Activated T-cell treated with anti-CD3 and anti-CD28 coated beads, Interleukin-2, amount 50 U/mL, for 72 hours (primary cell): ENCODE measurements at regions not wholly inside any gene's neighbourhood (a gene's known extent, or its start where the extent isn't known, plus 50 kb on each side); places are given as distances from the start of the nearest gene placed in this dataset.
A peak's percentile ranks its signal among the peaks of the same experiment; 100 is the strongest.
"Not testable (repeated sequence)": the region's sequence is repeated elsewhere in the genome, so short reads cannot be mapped to it uniquely, and the experiment has no call there.

Source experiments
- ATAC-seq, 2 donors: fragments of 150-1000 bp; cut with Tn5 transposase; replicated peaks in 1 of 2; 2 replicates each; pipeline ENCODE4 v1.10.0; 2021; ENCODE audit warnings: moderate library complexity in 2 of 2, mild to moderate bottlenecking in 1 of 2
- DNase-seq, 2 donors: peaks; one replicate each; pipeline ENCODE4 v3.0.0; 2021 to 2022; ENCODE audit warnings: mixed read lengths in 1 of 2
- H3K27ac Mint-ChIP-seq: one replicate; pipeline ENCODE4 v1.8.0; 2022; ENCODE audit warnings: mild to moderate bottlenecking, moderate library complexity, mixed read lengths
- H3K27me3 Mint-ChIP-seq: one replicate; pipeline ENCODE4 v1.8.0; 2022; ENCODE audit warnings: low read depth, mixed read lengths
- H3K36me3 Mint-ChIP-seq, 2 donors: one replicate each; pipeline ENCODE4 v1.8.0; 2022; ENCODE audit warnings: mixed read lengths in 2 of 2, mild to moderate bottlenecking in 1 of 2; ENCODE audit not compliant: insufficient read depth in 2 of 2
- H3K4me1 Mint-ChIP-seq: one replicate; pipeline ENCODE4 v1.8.0; 2022; ENCODE audit warnings: low read depth, mixed read lengths
- H3K4me3 Mint-ChIP-seq, 2 donors: one replicate each; pipeline ENCODE4 v1.8.0; 2022; ENCODE audit warnings: mild to moderate bottlenecking in 2 of 2, mixed read lengths in 2 of 2, moderate library complexity in 2 of 2
- H3K9me3 Mint-ChIP-seq, 2 donors: one replicate each; pipeline ENCODE4 v1.8.0; 2022; ENCODE audit warnings: mixed read lengths in 2 of 2

DNA sequence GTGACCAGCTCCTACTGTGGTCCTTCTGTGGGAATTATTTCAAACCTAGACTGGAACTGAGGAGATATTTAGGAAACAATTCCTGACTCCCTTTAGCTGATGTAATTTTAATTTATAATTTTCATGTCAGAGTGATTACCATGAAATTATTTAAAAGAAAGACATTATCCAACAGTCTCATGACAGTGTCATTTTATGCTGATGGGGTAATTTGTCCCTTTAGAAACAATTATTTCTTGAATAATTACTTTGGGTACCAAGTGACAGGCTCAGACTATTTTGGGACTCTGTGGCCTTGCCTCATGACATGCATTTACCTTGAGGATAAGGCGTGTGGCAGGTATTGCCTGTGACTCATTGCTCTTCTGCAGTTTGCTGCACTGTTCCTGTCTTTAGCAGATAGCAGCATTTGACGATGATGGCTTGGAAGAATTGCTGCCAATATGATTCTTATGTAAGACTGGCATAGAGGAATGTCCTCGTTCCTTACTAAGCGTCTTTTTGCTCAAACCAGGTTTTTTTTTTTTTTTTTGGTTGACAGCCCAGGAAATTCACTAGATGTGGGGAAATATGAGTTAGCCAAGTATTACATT is 206.0 kb upstream of the HMCN1 start:
- DNase-seq (no peak), ATAC-seq (no peak)
- no peaks in the 10 kb centered on the region for H3K27me3 Mint-ChIP-seq
- H3K9me3 Mint-ChIP-seq = peaks cover 0 to 5% of the 10 kb centered on the region in 2 donors
- H3K4me3 Mint-ChIP-seq = no peak overlapping the region
- H3K36me3 Mint-ChIP-seq = no peaks in the 10 kb centered on the region
- no peak overlapping the region for H3K27ac Mint-ChIP-seq
- no peaks in the 10 kb centered on the region for H3K4me1 Mint-ChIP-seq

DNA sequence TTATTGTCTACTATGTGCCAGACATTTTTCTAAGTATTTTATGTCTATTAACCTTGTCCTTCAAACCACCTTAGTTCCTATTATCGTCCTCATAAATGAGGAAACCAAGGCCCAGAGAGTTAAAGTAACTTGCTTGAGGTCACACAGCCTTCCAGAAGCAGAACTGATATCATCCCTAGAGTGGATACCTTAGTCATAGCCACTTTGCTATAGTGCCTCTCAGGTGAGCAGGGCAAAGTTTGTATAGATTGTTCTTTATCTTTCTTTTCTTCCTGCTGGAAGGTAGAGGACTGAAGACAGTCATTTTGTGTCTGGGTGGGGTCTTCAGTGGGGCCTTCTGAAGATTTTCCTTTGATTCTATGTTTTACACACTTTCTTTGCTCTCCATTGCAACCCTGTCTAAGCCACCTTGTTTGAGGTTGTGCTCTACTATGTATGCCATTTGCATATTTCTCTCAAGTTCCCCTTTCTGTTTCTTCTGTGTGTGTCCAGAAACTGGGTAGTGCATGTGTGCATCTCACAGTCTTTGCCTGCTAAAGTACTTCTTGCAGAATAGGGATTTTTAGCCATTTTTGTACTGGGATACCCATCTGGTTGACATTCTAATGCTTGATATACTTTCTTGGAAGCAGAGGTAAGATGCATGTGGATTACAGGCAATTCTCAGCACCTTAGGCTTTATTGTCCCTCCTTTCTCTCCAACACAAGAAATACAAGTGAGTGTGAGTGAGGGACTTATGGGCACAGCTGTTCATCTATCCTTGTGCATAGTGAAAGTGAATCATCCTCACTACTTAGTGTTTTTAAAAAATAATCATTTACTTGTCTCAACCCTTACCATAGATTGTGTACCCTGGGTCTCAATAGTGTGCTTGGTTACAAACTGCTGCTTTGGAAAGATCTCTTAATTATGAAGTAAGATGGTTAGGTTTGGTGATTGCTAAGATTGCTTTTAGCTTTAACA is 207.6 kb upstream of the HMCN1 start:
- Mint-ChIP-seq H3K4me3 (no peak overlapping the region), H3K4me1 (no peaks in the 10 kb centered on the region), H3K27me3 (no peaks in the 10 kb centered on the region), H3K9me3 (peaks cover 0 to 3% of the 10 kb centered on the region in 2 donors), H3K27ac (no peak overlapping the region), H3K36me3 (no peaks in the 10 kb centered on the region)
- DNase-seq (no peak), ATAC-seq (no peak)

DNA sequence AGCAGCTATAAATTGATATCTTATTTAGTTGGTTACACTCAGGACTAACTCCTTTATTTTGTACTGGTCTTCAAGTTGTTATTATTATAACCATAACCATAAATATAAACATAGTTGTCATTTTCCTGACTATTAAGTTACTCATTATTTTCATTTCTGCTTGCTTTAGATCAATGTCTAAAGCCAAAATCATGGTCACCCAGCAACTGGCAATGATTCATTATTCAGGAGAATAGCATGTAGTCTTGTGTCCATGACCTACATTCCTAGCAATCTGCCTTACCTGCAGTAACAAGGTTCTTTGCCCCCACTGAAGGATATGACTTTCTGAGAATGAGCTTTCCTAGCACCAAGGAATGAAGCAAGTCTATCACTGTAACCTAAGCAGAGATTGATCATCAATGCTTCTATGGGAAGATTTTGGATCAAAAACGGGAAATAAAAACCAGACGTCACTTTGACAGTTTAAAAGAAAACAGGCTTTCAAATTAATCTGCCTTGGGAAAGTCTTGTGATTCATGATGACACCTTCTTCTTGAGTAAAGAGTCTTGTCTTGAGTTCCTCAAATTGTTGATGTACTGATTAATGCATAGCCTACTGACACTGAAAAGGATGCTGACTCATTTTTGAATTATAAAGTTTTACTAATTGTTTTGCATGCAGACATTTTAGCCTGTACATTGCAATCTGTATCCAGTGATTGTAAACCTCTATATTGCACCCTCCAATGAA is 203.3 kb upstream of the IVNS1ABP start:
- DNase-seq = no peak
- H3K27me3 Mint-ChIP-seq = no peaks in the 10 kb centered on the region
- no peak overlapping the region for H3K4me3 Mint-ChIP-seq
- H3K36me3 Mint-ChIP-seq = peaks cover 0 to 5% of the 10 kb centered on the region in 2 donors
- H3K4me1 Mint-ChIP-seq = no peaks in the 10 kb centered on the region
- no peak overlapping the region for H3K27ac Mint-ChIP-seq
- ATAC-seq = peak; percentile 46 to 77
- peaks cover 0 to 7% of the 10 kb centered on the region in 2 donors for H3K9me3 Mint-ChIP-seq

DNA sequence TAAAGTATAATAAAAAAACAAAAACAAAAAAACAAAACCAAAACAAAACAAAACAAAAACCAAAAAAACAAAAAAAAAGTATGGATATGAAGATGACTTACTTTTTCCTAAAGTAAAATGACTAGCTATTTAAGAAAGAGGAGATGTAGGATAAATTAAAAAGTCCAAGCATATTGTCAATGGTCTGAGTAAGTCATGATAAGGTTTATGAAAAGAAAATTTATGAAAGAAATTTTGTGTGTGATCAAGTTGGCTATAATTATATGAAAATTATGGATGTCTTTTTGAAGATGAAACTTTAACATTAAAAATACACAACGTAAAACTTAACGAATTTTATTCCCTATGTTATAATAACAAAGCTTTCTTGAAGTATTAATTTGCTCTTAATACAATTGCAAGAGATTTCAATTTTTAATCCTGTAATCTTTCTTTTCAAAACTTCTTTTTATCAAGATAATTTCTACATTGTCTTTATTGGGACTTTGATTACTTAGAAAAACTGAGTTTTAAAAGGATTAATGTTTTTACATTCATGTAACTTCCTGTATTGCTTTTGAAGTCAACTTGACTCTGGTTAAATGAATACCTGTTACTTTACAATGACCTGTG is 200.9 kb upstream of the IVNS1ABP start:
- H3K4me3 Mint-ChIP-seq = no peak overlapping the region
- H3K4me1 Mint-ChIP-seq = no peaks in the 10 kb centered on the region
- peaks cover 2 to 5% of the 10 kb centered on the region in 2 donors for H3K36me3 Mint-ChIP-seq
- DNase-seq = no peak
- H3K27me3 Mint-ChIP-seq = no peaks in the 10 kb centered on the region
- H3K9me3 Mint-ChIP-seq = peaks cover 1 to 4% of the 10 kb centered on the region in 2 donors
- ATAC-seq = no peak
- H3K27ac Mint-ChIP-seq = no peak overlapping the region

DNA sequence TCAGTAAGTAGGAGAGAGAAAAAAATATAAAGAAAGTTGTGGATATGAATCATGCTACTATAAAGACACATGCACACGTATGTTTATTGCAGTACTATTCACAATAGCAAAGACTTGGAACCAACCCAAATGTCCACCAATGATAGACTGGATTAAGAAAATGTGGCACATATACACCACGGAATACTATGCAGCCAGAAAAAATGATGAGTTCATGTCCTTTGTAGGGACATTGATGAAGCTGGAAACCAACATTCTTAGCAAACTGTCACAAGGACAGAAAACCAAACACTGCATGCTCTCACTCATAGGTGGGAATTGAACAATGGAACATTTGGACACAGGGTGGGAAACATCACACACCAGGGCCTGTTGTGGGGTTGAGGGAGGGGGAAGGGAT is 200.3 kb upstream of the IVNS1ABP start:
- not testable (repeated sequence) for H3K9me3 Mint-ChIP-seq, ATAC-seq, DNase-seq, H3K36me3 Mint-ChIP-seq, H3K4me1 Mint-ChIP-seq, H3K27me3 Mint-ChIP-seq, H3K4me3 Mint-ChIP-seq
- peak overlapping the region; percentile 84 for H3K27ac Mint-ChIP-seq

DNA sequence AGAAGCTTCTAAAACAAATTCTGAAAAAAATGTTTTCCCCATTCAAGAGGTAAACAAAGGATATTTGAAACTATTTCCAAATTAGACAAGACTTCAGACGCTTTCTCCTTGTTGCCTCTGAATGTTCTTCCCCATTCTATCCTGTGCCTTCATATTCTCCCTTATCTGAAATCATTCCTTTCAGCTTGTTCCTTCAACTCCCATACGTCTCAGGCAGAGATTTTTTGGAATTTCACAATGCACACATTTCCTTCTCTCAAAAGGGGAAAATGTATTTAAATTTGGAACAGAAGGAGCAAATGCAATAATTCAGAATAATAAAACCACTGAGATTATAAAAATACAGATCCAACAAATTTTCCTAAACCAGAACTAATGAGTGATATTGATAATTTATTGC is 198.7 kb upstream of the IVNS1ABP start:
- H3K4me3 Mint-ChIP-seq = no peak overlapping the region
- no peak for ATAC-seq

DNA sequence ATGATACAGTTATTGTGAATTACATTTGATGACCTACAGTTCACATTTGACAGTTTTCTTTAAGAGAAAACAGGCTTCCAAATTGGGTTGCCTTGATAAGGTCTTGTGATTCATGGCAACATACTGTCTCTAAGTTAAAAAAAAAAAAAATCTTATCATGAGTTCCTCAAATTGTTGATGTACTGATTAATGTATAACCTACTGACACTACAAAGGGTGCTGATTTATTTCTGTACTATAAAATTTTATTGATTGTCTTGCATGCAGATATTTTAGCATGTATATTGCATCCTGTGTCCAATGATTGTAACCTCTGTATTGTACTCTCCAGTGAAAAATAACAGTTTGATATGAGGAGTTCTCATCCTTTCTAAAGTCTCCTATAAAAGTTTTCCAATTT is 197.3 kb upstream of the IVNS1ABP start:
- no peak for ATAC-seq
- peaks cover 2 to 5% of the 10 kb centered on the region in 2 donors for H3K36me3 Mint-ChIP-seq

More for the DNA sequence above, 198.7 kb upstream of the IVNS1ABP start:
- DNase-seq = no peak
- Mint-ChIP-seq H3K9me3 (peaks cover 1% of the 10 kb centered on the region in 2 donors), H3K27ac (no peak overlapping the region), H3K36me3 (peaks cover 2 to 5% of the 10 kb centered on the region in 2 donors), H3K4me1 (no peaks in the 10 kb centered on the region), H3K27me3 (no peaks in the 10 kb centered on the region)

DNA sequence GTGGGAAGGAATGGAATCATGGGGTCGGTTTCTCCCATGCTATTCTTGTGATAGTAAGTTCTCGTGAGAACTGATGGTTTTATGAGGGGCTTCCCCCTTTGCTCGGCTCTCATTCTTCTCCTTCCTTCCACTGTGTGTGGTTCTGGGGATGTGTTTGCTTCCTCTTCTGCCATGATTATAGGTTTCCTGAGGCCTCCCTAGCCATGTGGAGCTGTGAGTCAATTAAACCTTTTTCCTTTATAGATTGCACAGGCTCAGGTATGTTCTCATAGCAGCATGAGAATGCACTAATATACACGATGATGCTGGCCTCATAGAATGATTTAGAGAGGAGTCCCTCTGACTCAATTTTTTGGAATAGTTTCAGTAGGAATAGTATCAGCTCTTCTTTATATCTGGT is 195.4 kb upstream of the IVNS1ABP start:
- Mint-ChIP-seq H3K4me1 (no peaks in the 10 kb centered on the region), H3K27ac (no peak overlapping the region), H3K27me3 (no peaks in the 10 kb centered on the region), H3K4me3 (no peak overlapping the region), H3K9me3 (peaks cover 3 to 4% of the 10 kb centered on the region in 2 donors), H3K36me3 (peaks cover 2 to 3% of the 10 kb centered on the region in 2 donors)
- ATAC-seq = no peak
- DNase-seq = no peak

More for the DNA sequence above, 197.3 kb upstream of the IVNS1ABP start:
- no peak overlapping the region for H3K4me3 Mint-ChIP-seq
- H3K27ac Mint-ChIP-seq = no peak overlapping the region
- peaks cover 1% of the 10 kb centered on the region in 2 donors for H3K9me3 Mint-ChIP-seq
- no peaks in the 10 kb centered on the region for H3K27me3 Mint-ChIP-seq
- H3K4me1 Mint-ChIP-seq = no peaks in the 10 kb centered on the region
- no peak for DNase-seq

DNA sequence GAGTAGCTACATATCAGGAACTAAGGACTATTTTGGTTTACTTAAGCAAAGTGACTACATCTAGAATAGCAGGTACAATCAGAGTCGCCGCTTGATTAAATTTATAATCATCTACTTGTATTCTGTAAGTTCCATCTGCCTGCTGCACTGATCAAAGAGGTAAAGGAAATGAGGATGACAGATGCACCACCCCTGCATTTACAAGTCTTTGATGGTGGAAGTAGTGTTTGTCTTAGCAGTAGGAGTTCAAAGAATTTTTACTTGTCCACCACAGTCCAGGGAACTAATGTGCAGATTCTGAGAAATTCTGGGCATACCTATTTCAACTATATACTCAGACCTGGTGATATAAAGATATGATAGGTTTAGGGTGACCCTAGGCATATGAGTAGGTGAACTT is 184.1 kb upstream of the IVNS1ABP start:
- no peaks in the 10 kb centered on the region for H3K36me3 Mint-ChIP-seq
- no peak overlapping the region for H3K27ac Mint-ChIP-seq
- DNase-seq (no peak), ATAC-seq (no peak)
- H3K9me3 Mint-ChIP-seq = peaks cover 5 to 6% of the 10 kb centered on the region in 2 donors
- H3K4me1 Mint-ChIP-seq = peaks cover 19% of the 10 kb centered on the region
- H3K27me3 Mint-ChIP-seq = no peaks in the 10 kb centered on the region
- H3K4me3 Mint-ChIP-seq = no peak overlapping the region

DNA sequence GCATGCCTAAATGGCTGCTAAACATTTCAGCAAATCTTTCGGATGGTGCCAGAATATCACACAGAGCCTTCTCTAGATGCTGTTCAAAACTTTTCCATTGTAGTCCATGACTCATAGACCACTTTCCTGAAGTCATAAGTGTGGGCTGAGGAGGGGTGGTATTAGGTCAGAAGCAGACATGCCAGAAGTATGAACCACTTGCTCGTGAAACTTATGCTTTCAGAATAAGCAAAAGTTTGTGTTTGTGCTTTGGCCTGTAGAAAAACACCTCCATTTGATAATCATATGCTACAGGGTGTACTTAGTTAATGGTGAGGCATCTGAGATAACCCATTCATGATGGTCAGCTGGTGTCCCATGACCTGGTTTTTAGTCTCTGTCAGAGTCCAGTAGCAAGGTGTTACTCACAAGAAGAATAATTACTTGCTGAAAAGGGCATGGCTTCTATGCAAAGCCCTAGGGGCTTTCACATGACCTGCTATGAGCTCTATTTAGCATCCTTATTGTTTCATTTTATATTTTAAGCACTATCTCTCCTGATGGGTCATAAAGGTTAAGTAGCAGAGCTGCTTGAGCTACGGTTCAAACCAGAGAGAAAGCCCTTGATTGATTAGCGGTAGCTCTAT is 183.1 kb upstream of the IVNS1ABP start:
- Mint-ChIP-seq H3K9me3 (peaks cover 0 to 2% of the 10 kb centered on the region in 2 donors), H3K4me1 (peaks cover 19% of the 10 kb centered on the region), H3K4me3 (peak overlapping the region in 1 of 2 donors; percentile 31), H3K36me3 (no peaks in the 10 kb centered on the region), H3K27ac (peak overlapping the region; percentile 43), H3K27me3 (no peaks in the 10 kb centered on the region)
- ATAC-seq (peak; percentile 94), DNase-seq (peak; percentile 13 to 31)

DNA sequence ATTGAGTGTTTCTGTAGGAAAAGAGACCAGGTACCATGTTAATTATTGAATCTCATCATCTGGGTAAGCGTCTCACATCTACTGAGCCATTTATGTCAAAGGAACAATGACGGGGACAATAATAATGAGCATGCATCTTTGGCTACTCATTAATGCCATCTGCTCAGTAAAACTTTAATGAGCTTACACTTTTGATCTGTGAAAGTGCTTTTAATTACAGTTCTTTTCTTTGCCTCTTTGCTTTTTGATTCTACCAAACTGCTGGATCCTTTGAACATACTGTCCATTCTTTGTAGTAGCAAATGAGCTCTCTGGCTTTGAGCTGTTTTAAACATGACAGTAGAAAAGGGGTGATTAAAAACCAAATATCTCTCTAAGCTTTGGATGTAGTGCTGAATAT is 181.2 kb upstream of the IVNS1ABP start:
- DNase-seq = no peak
- Mint-ChIP-seq H3K4me3 (no peak overlapping the region), H3K9me3 (peaks cover 0 to 2% of the 10 kb centered on the region in 2 donors), H3K36me3 (no peaks in the 10 kb centered on the region), H3K27me3 (no peaks in the 10 kb centered on the region), H3K27ac (no peak overlapping the region), H3K4me1 (peaks cover 19% of the 10 kb centered on the region)
- no peak for ATAC-seq

DNA sequence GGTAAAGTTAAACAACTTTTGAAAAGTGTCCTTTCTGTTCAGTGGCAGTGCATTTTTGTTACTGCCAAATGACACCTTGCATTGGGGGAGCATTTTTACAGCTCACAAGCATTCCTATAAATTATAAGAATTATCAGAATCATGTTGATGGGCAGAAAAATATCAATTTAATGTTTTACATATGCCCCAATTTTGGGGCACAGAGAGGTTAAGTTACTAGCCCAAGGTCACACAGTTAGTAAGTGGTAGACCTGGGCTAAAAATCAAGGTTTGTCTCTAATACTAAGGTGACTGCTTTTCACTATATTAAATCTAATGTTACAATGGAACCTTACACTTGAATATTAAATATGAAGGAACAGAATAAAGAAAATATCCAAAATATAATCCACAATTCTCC is 180.1 kb upstream of the IVNS1ABP start:
- Mint-ChIP-seq H3K4me1 (peaks cover 19% of the 10 kb centered on the region), H3K9me3 (no peaks in the 10 kb centered on the region), H3K27me3 (no peaks in the 10 kb centered on the region), H3K4me3 (no peak overlapping the region), H3K27ac (no peak overlapping the region), H3K36me3 (no peaks in the 10 kb centered on the region)
- ATAC-seq (no peak), DNase-seq (no peak)
